Upper lobe of right lung (tissue), 1 donor: ENCODE measurements at regions not wholly inside any gene's neighbourhood (a gene's known extent, or its start where the extent isn't known, plus 50 kb on each side); places are given as distances from the start of the nearest gene placed in this dataset.

ENCODE experiments used
- ATAC-seq: fragments of 200-7000 bp; cut with Tn5 transposase; one replicate; pipeline ENCODE4 v1.9.1; 2020; ENCODE audit warnings: mild to moderate bottlenecking, moderate library complexity
- DNase-seq: peaks from one replicate; pipeline ENCODE4 v3.0.0-alpha.2; 2020
- H3K27ac ChIP-seq: fragments of 200-600 bp; one replicate; pipeline ENCODE4 v1.8.0; 2022
- H3K27me3 ChIP-seq: fragments of 200-600 bp; one replicate; pipeline ENCODE4 v1.8.0; 2022; ENCODE audit warnings: mild to moderate bottlenecking
- H3K36me3 ChIP-seq: fragments of 200-600 bp; one replicate; pipeline ENCODE4 v1.8.0; 2022
- H3K4me1 ChIP-seq: fragments of 200-600 bp; one replicate; pipeline ENCODE4 v1.8.0; 2022
- H3K4me3 ChIP-seq: fragments of 200-600 bp; one replicate; pipeline ENCODE4 v1.8.0; 2022; ENCODE audit warnings: mild to moderate bottlenecking
- H3K9me3 ChIP-seq: fragments of 200-600 bp; one replicate; pipeline ENCODE4 v1.8.0; 2022
- CTCF ChIP-seq: fragments of 200-600 bp; IDR thresholded peaks from one replicate; pipeline ENCODE4 v1.8.0; 2022; ENCODE audit warnings: antibody characterized with exemption
- intact Hi-C: fragments of 100-400 bp; cut with DNase I; formaldehyde crosslinking; loops from one replicate; pipeline ENCODE4 v1.11.0; 2022
- donor health status: DM: no; HTN: yes; CAD: no; lungs with severe emphysema.

GRCh38 chr14:25677111-25677510 lies 627.2 kb upstream of the STXBP6 start:
- no peaks in the 10 kb centered on the region for H3K36me3 ChIP-seq
- no peak overlapping the region for H3K4me3 ChIP-seq
- no peak for DNase-seq
- TF ChIP-seq CTCF = no peak
- ATAC-seq = no peak
- no peaks in the 10 kb centered on the region for H3K4me1 ChIP-seq
- H3K27me3 ChIP-seq = no peaks in the 10 kb centered on the region
- H3K9me3 ChIP-seq = no peaks in the 10 kb centered on the region
- intact Hi-C loops = no loop called here
- no peak overlapping the region for H3K27ac ChIP-seq

GRCh38 chr14:25667387-25667786 lies 617.4 kb upstream of the STXBP6 start:
- no peak overlapping the region for H3K4me3 ChIP-seq
- no peaks in the 10 kb centered on the region for H3K36me3 ChIP-seq
- H3K27me3 ChIP-seq = no peaks in the 10 kb centered on the region
- no peaks in the 10 kb centered on the region for H3K4me1 ChIP-seq
- DNase-seq = no peak
- no peak overlapping the region for H3K27ac ChIP-seq
- ATAC-seq = no peak
- no peaks in the 10 kb centered on the region for H3K9me3 ChIP-seq
- TF ChIP-seq CTCF = no peak
- intact Hi-C loops = no loop called here

GRCh38 chr14:25666877-25667276 lies 616.9 kb upstream of the STXBP6 start:
- no peak overlapping the region for H3K4me3 ChIP-seq
- TF ChIP-seq CTCF = no peak
- ATAC-seq (no peak), DNase-seq (no peak)
- intact Hi-C loops = no loop called here
- no peaks in the 10 kb centered on the region for H3K27me3 ChIP-seq
- H3K27ac ChIP-seq = no peak overlapping the region
- H3K9me3 ChIP-seq = no peaks in the 10 kb centered on the region
- H3K4me1 ChIP-seq = no peaks in the 10 kb centered on the region
- H3K36me3 ChIP-seq = no peaks in the 10 kb centered on the region

- no peaks in the 10 kb centered on the region for H3K9me3 ChIP-seq
- H3K36me3 ChIP-seq = no peaks in the 10 kb centered on the region
- intact Hi-C loops = no loop called here
- no peak overlapping the region for H3K27ac ChIP-seq
- ATAC-seq (no peak), DNase-seq (no peak)
- H3K4me3 ChIP-seq = no peak overlapping the region
- H3K27me3 ChIP-seq = no peaks in the 10 kb centered on the region
- no peak for TF ChIP-seq CTCF
- no peaks in the 10 kb centered on the region for H3K4me1 ChIP-seq
These were observed 609.0 kb upstream of the STXBP6 start for GRCh38 chr14:25658988-25659387.

- no peak overlapping the region for H3K4me3 ChIP-seq
- H3K36me3 ChIP-seq = no peaks in the 10 kb centered on the region
- no peaks in the 10 kb centered on the region for H3K4me1 ChIP-seq
- H3K27me3 ChIP-seq = no peaks in the 10 kb centered on the region
- H3K9me3 ChIP-seq = no peaks in the 10 kb centered on the region
- ATAC-seq = no peak
- TF ChIP-seq CTCF = no peak
- DNase-seq = no peak
- no peak overlapping the region for H3K27ac ChIP-seq
- intact Hi-C loops = no loop called here
These were observed 580.5 kb upstream of the STXBP6 start for GRCh38 chr14:25630447-25630846.

GRCh38 chr14:25628978-25629377 lies 579.0 kb upstream of the STXBP6 start:
- Histone ChIP-seq H3K4me1 (no peaks in the 10 kb centered on the region), H3K27ac (no peak overlapping the region), H3K9me3 (no peaks in the 10 kb centered on the region), H3K27me3 (no peaks in the 10 kb centered on the region), H3K36me3 (no peaks in the 10 kb centered on the region), H3K4me3 (no peak overlapping the region)
- TF ChIP-seq CTCF = no peak
- DNase-seq (no peak), ATAC-seq (no peak)
- intact Hi-C loops = no loop called here
